Activated naive CD4-positive, alpha-beta T cell treated with anti-CD3 and anti-CD28 coated beads, Interleukin-2, amount 10 ng/mL, durations not matched to agents 7 days and 5 days (primary cell): ENCODE measurements at regions not wholly inside any gene's neighbourhood (a gene's known extent, or its start where the extent isn't known, plus 50 kb on each side); places are given as distances from the start of the nearest gene placed in this dataset.
"Not testable (repeated sequence)": the region's sequence is repeated elsewhere in the genome, so short reads cannot be mapped to it uniquely, and the experiment has no call there.

Source experiments
- CTCF ChIA-PET: fragments of 350-600 bp; sonication (Branson Sonifier 250); formaldehyde crosslinking; loops from one replicate; lab custom pipeline; 2021; ENCODE audit warnings: antibody characterized with exemption; lab: Charles Lee
- DNase-seq: peaks from one replicate; pipeline ENCODE4 v3.0.0-alpha.2; 2020
- H3K27ac Mint-ChIP-seq: one replicate; pipeline ENCODE4 v1.8.0; 2021; ENCODE audit warnings: mild to moderate bottlenecking, moderate library complexity, mixed read lengths
- H3K27me3 Mint-ChIP-seq: one replicate; pipeline ENCODE4 v1.8.0; 2021; ENCODE audit warnings: mild to moderate bottlenecking, mixed read lengths
- H3K36me3 Mint-ChIP-seq: one replicate; pipeline ENCODE4 v1.8.0; 2021; ENCODE audit warnings: mixed read lengths
- H3K4me1 Mint-ChIP-seq: one replicate; pipeline ENCODE4 v1.8.0; 2021; ENCODE audit warnings: mixed read lengths
- H3K4me3 Mint-ChIP-seq: one replicate; pipeline ENCODE4 v1.8.0; 2021; ENCODE audit warnings: mild to moderate bottlenecking, moderate library complexity, mixed read lengths
- H3K9me3 Mint-ChIP-seq: one replicate; pipeline ENCODE4 v1.8.0; 2021; ENCODE audit warnings: mixed read lengths

- Mint-ChIP-seq H3K27ac (no peak overlapping the region), H3K4me3 (no peak overlapping the region), H3K4me1 (no peaks in the 10 kb centered on the region), H3K9me3 (no peaks in the 10 kb centered on the region), H3K27me3 (no peaks in the 10 kb centered on the region), H3K36me3 (no peaks in the 10 kb centered on the region)
- no peak for DNase-seq
- CTCF ChIA-PET = no interaction called here
Measured at GRCh38 chr2:128412181-128412871, 93.7 kb upstream of the HS6ST1 start.

DNA sequence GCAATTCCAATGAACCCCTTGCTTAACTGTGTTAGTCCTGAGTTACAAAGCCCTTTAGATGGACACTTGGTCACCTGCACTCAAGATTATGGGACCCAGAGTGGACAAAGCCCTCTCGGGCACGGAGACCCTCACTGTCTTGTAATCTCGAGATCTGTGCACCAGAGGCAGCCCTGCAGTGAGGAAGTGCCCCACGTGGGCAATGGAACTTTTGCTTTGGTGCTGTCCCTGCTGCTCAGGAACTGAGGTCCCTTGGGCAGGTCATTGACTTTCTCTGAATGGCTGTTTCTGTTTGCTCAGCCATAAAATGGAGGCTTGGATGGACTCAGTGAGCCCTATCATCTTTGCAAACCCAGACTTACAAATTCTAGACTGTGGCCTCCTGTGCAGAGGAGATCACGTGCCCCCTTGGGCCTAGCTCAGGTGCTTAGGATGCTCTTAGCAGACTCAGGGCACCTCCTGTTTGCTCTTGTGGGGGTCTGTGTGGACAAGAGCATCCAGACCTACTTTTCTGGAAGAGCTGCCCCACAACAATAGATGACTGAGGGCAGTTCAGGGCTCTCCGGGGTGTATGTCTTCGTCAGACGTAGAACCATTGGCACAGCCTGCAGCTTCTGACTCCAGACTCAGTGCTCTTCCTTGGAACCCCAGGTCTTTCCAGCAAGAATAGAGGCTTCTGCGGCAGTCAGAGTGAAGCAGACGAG is 94.5 kb upstream of the HS6ST1 start:
- Mint-ChIP-seq H3K36me3 (no peaks in the 10 kb centered on the region), H3K27ac (no peak overlapping the region), H3K27me3 (no peaks in the 10 kb centered on the region), H3K4me3 (no peak overlapping the region), H3K9me3 (no peaks in the 10 kb centered on the region), H3K4me1 (no peaks in the 10 kb centered on the region)
- DNase-seq = no peak
- CTCF ChIA-PET = no interaction called here

- Mint-ChIP-seq H3K27me3 (no peaks in the 10 kb centered on the region), H3K4me3 (no peak overlapping the region), H3K27ac (no peak overlapping the region), H3K4me1 (no peaks in the 10 kb centered on the region), H3K9me3 (no peaks in the 10 kb centered on the region), H3K36me3 (no peaks in the 10 kb centered on the region)
- CTCF ChIA-PET = no interaction called here
- no peak for DNase-seq
Measured at GRCh38 chr2:128413718-128414341, 95.2 kb upstream of the HS6ST1 start.

DNA sequence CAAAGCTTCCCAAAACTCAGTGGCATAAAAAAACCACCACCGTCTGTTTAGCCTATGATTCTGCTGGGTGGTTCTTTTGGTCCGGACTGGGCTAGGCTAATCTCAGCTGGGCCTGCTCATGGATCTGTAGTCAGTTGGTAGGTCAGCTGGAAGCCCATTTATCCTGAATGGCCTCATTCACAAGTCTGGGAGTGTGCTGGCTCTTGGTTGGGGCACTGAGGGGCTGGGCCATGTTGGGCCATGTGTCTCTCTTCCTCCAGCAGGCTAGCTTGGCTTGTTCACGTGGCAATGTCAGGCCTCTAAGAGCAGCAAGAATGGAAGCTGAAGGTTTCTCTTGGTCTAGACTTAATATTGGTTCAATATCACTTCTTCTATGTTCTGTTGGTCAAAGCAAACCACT is 95.7 kb upstream of the HS6ST1 start:
- peaks cover under 1% of the 10 kb centered on the region for H3K9me3 Mint-ChIP-seq
- no peak overlapping the region for H3K27ac Mint-ChIP-seq
- CTCF ChIA-PET = no interaction called here
- DNase-seq = no peak
- no peaks in the 10 kb centered on the region for H3K4me1 Mint-ChIP-seq
- no peaks in the 10 kb centered on the region for H3K36me3 Mint-ChIP-seq
- H3K27me3 Mint-ChIP-seq = no peaks in the 10 kb centered on the region
- H3K4me3 Mint-ChIP-seq = no peak overlapping the region

- Mint-ChIP-seq H3K9me3 (peaks cover 3% of the 10 kb centered on the region), H3K4me3 (no peak overlapping the region), H3K4me1 (no peaks in the 10 kb centered on the region), H3K36me3 (peaks cover 2% of the 10 kb centered on the region), H3K27ac (no peak overlapping the region), H3K27me3 (no peaks in the 10 kb centered on the region)
- CTCF ChIA-PET = no interaction called here
- no peak for DNase-seq
Measured at GRCh38 chr2:128414946-128415778, 96.5 kb upstream of the HS6ST1 start.

- peaks cover 3% of the 10 kb centered on the region for H3K9me3 Mint-ChIP-seq
- H3K27ac Mint-ChIP-seq = no peak overlapping the region
- CTCF ChIA-PET = no interaction called here
- H3K36me3 Mint-ChIP-seq = peaks cover 2% of the 10 kb centered on the region
- H3K4me1 Mint-ChIP-seq = no peaks in the 10 kb centered on the region
- H3K27me3 Mint-ChIP-seq = no peaks in the 10 kb centered on the region
- DNase-seq = no peak
- H3K4me3 Mint-ChIP-seq = no peak overlapping the region
Measured at GRCh38 chr2:128415779-128416061, 97.1 kb upstream of the HS6ST1 start.

DNA sequence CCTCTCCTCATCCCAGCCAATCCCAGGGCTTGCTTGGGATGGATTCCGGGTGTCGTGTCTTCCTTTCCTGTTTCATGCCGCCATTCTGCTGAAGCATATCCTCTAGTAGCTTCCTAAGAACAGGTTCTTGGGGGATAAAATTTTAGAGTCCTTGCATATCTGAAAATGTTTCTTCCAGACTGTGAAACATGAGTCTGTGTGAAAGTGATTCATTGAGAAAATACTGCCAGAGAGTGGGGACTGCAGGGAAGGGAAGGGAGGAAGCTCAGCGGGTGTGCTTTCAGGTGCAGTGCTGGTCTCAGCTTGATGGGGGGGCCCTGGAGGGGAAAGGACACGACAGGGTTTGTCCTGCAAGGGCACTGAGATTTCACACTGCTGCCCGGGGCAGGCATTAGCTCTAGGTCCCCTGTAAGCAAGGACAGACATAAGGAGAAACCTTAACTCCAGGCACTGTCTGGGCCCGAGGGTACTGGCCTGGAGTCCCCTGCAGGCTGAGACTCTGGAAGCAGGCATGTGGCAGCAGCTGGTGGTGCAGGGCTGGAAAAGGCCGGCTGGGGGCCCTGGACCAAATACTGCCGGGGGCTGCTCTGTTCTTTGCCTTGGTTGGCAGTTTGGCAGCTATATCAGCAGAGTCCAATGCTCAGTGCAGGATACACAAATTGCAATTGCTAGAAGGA is 97.6 kb upstream of the HS6ST1 start:
- no peaks in the 10 kb centered on the region for H3K27me3 Mint-ChIP-seq
- no peak for DNase-seq
- peaks cover 2% of the 10 kb centered on the region for H3K36me3 Mint-ChIP-seq
- peaks cover 3% of the 10 kb centered on the region for H3K9me3 Mint-ChIP-seq
- CTCF ChIA-PET = no interaction called here
- H3K27ac Mint-ChIP-seq = no peak overlapping the region
- no peak overlapping the region for H3K4me3 Mint-ChIP-seq
- no peaks in the 10 kb centered on the region for H3K4me1 Mint-ChIP-seq

- CTCF ChIA-PET = no interaction called here
- no peaks in the 10 kb centered on the region for H3K4me1 Mint-ChIP-seq
- H3K4me3 Mint-ChIP-seq = no peak overlapping the region
Measured at GRCh38 chr2:128416806-128417205, 98.1 kb upstream of the HS6ST1 start.

DNA sequence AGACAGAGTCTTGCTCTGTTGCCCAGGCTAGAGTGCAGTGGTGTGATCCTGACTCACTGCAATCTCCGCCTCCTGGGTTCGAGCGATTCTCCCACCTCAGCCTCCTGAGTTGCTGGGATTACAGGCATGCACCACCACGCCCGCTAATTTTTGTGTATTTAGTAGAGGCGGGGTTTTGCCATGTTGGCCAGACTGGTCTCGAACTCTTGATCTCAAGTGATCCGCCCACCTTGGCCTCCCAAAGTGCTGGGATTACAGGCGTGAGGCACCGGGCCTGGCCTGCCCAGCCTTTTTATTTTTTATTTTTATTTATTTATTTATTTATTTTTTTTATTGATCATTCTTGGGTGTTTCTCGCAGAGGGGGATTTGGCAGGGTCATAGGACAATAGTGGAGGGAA is 98.6 kb upstream of the HS6ST1 start:
- H3K36me3 Mint-ChIP-seq, DNase-seq, H3K4me3 Mint-ChIP-seq, CTCF ChIA-PET, H3K27me3 Mint-ChIP-seq, H3K4me1 Mint-ChIP-seq, H3K9me3 Mint-ChIP-seq, H3K27ac Mint-ChIP-seq: not testable (repeated sequence)

More at GRCh38 chr2:128416806-128417205, 98.1 kb upstream of the HS6ST1 start:
- DNase-seq = no peak
- Mint-ChIP-seq H3K9me3 (peaks cover 3% of the 10 kb centered on the region), H3K27ac (no peak overlapping the region), H3K27me3 (no peaks in the 10 kb centered on the region), H3K36me3 (peaks cover 2% of the 10 kb centered on the region)

GRCh38 chr2:128420131-128420530 is 101.5 kb upstream of the HS6ST1 start:
- H3K27ac Mint-ChIP-seq = no peak overlapping the region
- peaks cover 2% of the 10 kb centered on the region for H3K36me3 Mint-ChIP-seq
- H3K4me1 Mint-ChIP-seq = no peaks in the 10 kb centered on the region
- peaks cover 3% of the 10 kb centered on the region for H3K9me3 Mint-ChIP-seq
- no peaks in the 10 kb centered on the region for H3K27me3 Mint-ChIP-seq
- no peak for DNase-seq
- CTCF ChIA-PET = no interaction called here
- no peak overlapping the region for H3K4me3 Mint-ChIP-seq

- Mint-ChIP-seq H3K4me3 (no peak overlapping the region), H3K27me3 (no peaks in the 10 kb centered on the region), H3K27ac (no peak overlapping the region), H3K4me1 (no peaks in the 10 kb centered on the region), H3K36me3 (peaks cover 2% of the 10 kb centered on the region), H3K9me3 (peaks cover 3% of the 10 kb centered on the region)
- CTCF ChIA-PET = no interaction called here
- no peak for DNase-seq
Measured at GRCh38 chr2:128420776-128421175, 102.1 kb upstream of the HS6ST1 start.

DNA sequence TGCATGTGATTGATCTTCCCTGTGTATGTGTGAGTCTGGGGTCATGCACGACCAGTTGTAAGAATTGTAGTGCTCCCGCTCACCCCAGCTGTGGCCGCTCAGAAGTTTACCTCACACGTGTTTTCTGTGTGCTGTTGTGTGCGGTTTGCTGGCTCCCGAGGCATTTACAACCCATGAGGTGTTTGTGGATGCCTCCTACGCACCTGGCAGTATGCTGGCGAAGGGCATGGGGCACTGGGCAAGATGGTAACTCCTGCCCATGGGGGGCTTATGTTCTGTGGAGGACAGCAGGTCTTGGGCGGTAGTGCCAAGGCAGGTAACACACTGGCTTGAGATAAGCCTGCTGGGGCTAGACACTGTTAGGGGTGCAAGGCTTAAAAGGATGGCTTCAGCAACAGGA is 102.6 kb upstream of the HS6ST1 start:
- DNase-seq = no peak
- CTCF ChIA-PET = no interaction called here
- no peak overlapping the region for H3K27ac Mint-ChIP-seq
- no peak overlapping the region for H3K4me3 Mint-ChIP-seq
- H3K9me3 Mint-ChIP-seq = peaks cover 3% of the 10 kb centered on the region
- H3K4me1 Mint-ChIP-seq = no peaks in the 10 kb centered on the region
- H3K36me3 Mint-ChIP-seq = peaks cover 2% of the 10 kb centered on the region
- H3K27me3 Mint-ChIP-seq = no peaks in the 10 kb centered on the region

GRCh38 chr2:128421861-128422311 is 103.2 kb upstream of the HS6ST1 start:
- Mint-ChIP-seq H3K27ac (no peak overlapping the region), H3K36me3 (peaks cover 2% of the 10 kb centered on the region), H3K9me3 (peaks cover 3% of the 10 kb centered on the region), H3K4me1 (no peaks in the 10 kb centered on the region), H3K4me3 (no peak overlapping the region), H3K27me3 (peaks cover 4% of the 10 kb centered on the region)
- CTCF ChIA-PET = no interaction called here
- DNase-seq = no peak

DNA sequence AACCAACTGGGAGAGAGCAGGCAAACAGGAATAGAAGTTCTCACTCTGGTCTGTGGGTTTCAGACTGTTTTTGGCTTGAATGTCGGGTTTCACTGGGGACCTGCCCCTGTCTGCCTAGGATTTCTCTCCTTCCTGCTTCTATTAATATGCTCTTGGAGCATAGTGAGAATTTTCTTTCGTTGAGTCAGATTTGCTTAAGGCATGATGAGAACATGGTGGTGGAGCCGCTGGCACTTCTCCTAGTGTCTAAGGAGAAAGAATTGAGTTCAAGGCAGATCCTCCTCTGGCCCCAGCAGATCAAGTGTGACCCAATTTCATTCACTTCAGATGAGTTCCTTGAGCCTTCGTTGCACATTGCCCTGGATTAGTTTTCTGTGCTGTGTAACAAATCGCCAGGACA is 103.9 kb upstream of the HS6ST1 start:
- Mint-ChIP-seq H3K4me1 (no peaks in the 10 kb centered on the region), H3K9me3 (peaks cover 3% of the 10 kb centered on the region), H3K27me3 (peaks cover 7% of the 10 kb centered on the region), H3K36me3 (peaks cover 2% of the 10 kb centered on the region), H3K4me3 (no peak overlapping the region), H3K27ac (no peak overlapping the region)
- no peak for DNase-seq
- CTCF ChIA-PET = no interaction called here
